WERI-Rb-1 (cell line): ENCODE measurements at regions not wholly inside any gene's neighbourhood (a gene's known extent, or its start where the extent isn't known, plus 50 kb on each side); places are given as distances from the start of the nearest gene placed in this dataset.

ENCODE experiments used
- DNase-seq: peaks from one replicate; pipeline ENCODE4 v3.0.0-alpha.2; 2020
- H3K27ac ChIP-seq: fragments of 250-450 bp; sonication (Bioruptor Pico); 2 replicates; pipeline ENCODE4 v1.5.1; 2020; ENCODE audit warnings: mild to moderate bottlenecking, moderate library complexity
- H3K27me3 ChIP-seq: fragments of 250-450 bp; sonication (Bioruptor Pico); 2 replicates; pipeline ENCODE4 v1.5.1; 2021; ENCODE audit warnings: mild to moderate bottlenecking, low read depth, moderate library complexity; ENCODE audit not compliant: insufficient read depth, severe bottlenecking
- H3K36me3 ChIP-seq: fragments of 250-450 bp; sonication (Bioruptor Pico); 2 replicates; pipeline ENCODE4 v1.5.1; 2020; ENCODE audit warnings: mild to moderate bottlenecking, moderate library complexity
- H3K4me3 ChIP-seq: 2 replicates; pipeline ENCODE4 v1.5.1; 2011; ENCODE audit warnings: low read depth, mild to moderate bottlenecking, control low read depth, low read length
- H3K9me3 ChIP-seq: fragments of 250-450 bp; sonication (Bioruptor Pico); 2 replicates; pipeline ENCODE4 v1.5.1; 2021; ENCODE audit warnings: mild to moderate bottlenecking, moderate library complexity; ENCODE audit not compliant: severe bottlenecking
- CTCF ChIP-seq: IDR thresholded peaks from 2 replicates; pipeline ENCODE4 v1.5.1; 2011; ENCODE audit warnings: low read depth, mild to moderate bottlenecking, control low read depth, inconsistent platforms, low read length

GRCh38 chr6:168920289-168920688 is 333.4 kb downstream of the THBS2 start:
- Histone ChIP-seq H3K36me3 (no peaks in the 10 kb centered on the region), H3K4me3 (no peak overlapping the region), H3K27ac (no peak overlapping the region), H3K27me3 (no peaks in the 10 kb centered on the region), H3K9me3 (no peaks in the 10 kb centered on the region)
- no peak for TF ChIP-seq CTCF
- no peak for DNase-seq

- DNase-seq, result no peak
- H3K36me3 ChIP-seq, result no peaks in the 10 kb centered on the region
- no peak overlapping the region for H3K27ac ChIP-seq
- no peaks in the 10 kb centered on the region for H3K27me3 ChIP-seq
- H3K4me3 ChIP-seq, result no peak overlapping the region
- TF ChIP-seq CTCF, result no peak
- H3K9me3 ChIP-seq, result no peaks in the 10 kb centered on the region
Observed at GRCh38 chr6:168919470-168920179, 334.0 kb downstream of the THBS2 start.

- Histone ChIP-seq H3K9me3 (no peaks in the 10 kb centered on the region), H3K27me3 (no peaks in the 10 kb centered on the region), H3K36me3 (no peaks in the 10 kb centered on the region), H3K27ac (no peak overlapping the region), H3K4me3 (no peak overlapping the region)
- no peak for TF ChIP-seq CTCF
- no peak for DNase-seq
Observed at GRCh38 chr6:168916576-168917211, 337.0 kb downstream of the THBS2 start.

GRCh38 chr6:168915855-168916254 is 337.8 kb downstream of the THBS2 start:
- DNase-seq, result no peak
- H3K4me3 ChIP-seq, result no peak overlapping the region
- no peaks in the 10 kb centered on the region for H3K9me3 ChIP-seq
- no peaks in the 10 kb centered on the region for H3K27me3 ChIP-seq
- TF ChIP-seq CTCF, result no peak
- no peak overlapping the region for H3K27ac ChIP-seq
- H3K36me3 ChIP-seq, result no peaks in the 10 kb centered on the region

- H3K9me3 ChIP-seq, result no peaks in the 10 kb centered on the region
- no peak for TF ChIP-seq CTCF
- H3K4me3 ChIP-seq, result no peak overlapping the region
- no peaks in the 10 kb centered on the region for H3K36me3 ChIP-seq
- no peaks in the 10 kb centered on the region for H3K27me3 ChIP-seq
- DNase-seq, result no peak
- no peak overlapping the region for H3K27ac ChIP-seq
Observed at GRCh38 chr6:168915242-168915641, 338.4 kb downstream of the THBS2 start.
